ENCODE measurements at regions not wholly inside any gene's neighbourhood (a gene's known extent, or its start where the extent isn't known, plus 50 kb on each side); places are given as distances from the start of the nearest gene placed in this dataset.

- intact Hi-C loops (cut with DNase I; ENCODE audit: low total_unique reads), result no loop called here
- H3K27me3 ChIP-seq, result no peaks in the 10 kb centered on the region
- H3K36me3 ChIP-seq, result no peaks in the 10 kb centered on the region
- DNase-seq, result no peak
- H3K9me3 ChIP-seq, result no peaks in the 10 kb centered on the region
- H3K4me1 ChIP-seq, result no peaks in the 10 kb centered on the region
- no peak overlapping the region for H3K4me3 ChIP-seq
- no peak for TF ChIP-seq CTCF (IDR thresholded peaks at IDR 0.05)
- TF ChIP-seq POLR2A (IDR thresholded peaks at IDR 0.05), result no peak
- H3K27ac ChIP-seq, result no peak overlapping the region
Observed at GRCh38 chr3:95265129-95265528, 1202.3 kb downstream of the NSUN3 start.

- TF ChIP-seq CTCF (IDR thresholded peaks at IDR 0.05) (no peak), POLR2A (IDR thresholded peaks at IDR 0.05) (no peak)
- Histone ChIP-seq H3K27ac (no peak overlapping the region), H3K27me3 (no peaks in the 10 kb centered on the region), H3K4me1 (no peaks in the 10 kb centered on the region), H3K4me3 (no peak overlapping the region), H3K9me3 (no peaks in the 10 kb centered on the region), H3K36me3 (no peaks in the 10 kb centered on the region)
- intact Hi-C loops (cut with DNase I; ENCODE audit: low total_unique reads), result no loop called here
- DNase-seq, result no peak
Observed at GRCh38 chr3:95271395-95271794, 1208.5 kb downstream of the NSUN3 start.

- H3K36me3 ChIP-seq, result no peaks in the 10 kb centered on the region
- intact Hi-C loops (cut with DNase I; ENCODE audit: low total_unique reads), result no loop called here
- TF ChIP-seq POLR2A (IDR thresholded peaks at IDR 0.05) (no peak), CTCF (IDR thresholded peaks at IDR 0.05) (no peak)
Observed at GRCh38 chr3:95272166-95272565, 1209.3 kb downstream of the NSUN3 start.

DNA sequence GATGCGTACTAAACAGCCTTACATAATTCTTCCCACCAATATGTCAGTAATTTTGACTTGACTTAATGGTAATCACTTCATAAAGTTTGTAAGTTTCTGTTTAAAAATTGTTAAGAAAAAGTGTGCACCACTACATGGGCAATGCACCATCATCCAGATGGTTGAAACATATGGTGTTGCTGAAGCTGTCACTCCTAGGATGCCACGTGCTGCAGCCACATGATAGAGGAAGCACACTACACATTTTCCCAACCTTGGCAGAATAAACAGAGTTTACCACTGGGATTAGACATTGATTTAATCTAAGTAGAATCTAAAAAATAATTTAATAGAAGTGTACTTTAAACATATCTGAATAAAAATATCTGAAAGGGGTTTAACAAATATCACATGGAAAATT is 1209.9 kb downstream of the NSUN3 start:
- no peaks in the 10 kb centered on the region for H3K27me3 ChIP-seq
- no peak overlapping the region for H3K27ac ChIP-seq
- no peaks in the 10 kb centered on the region for H3K9me3 ChIP-seq
- no peaks in the 10 kb centered on the region for H3K36me3 ChIP-seq
- TF ChIP-seq POLR2A (IDR thresholded peaks at IDR 0.05), result no peak
- TF ChIP-seq CTCF (IDR thresholded peaks at IDR 0.05), result no peak
- DNase-seq, result no peak
- intact Hi-C loops (cut with DNase I; ENCODE audit: low total_unique reads), result no loop called here
- H3K4me1 ChIP-seq, result no peaks in the 10 kb centered on the region
- H3K4me3 ChIP-seq, result no peak overlapping the region

More at GRCh38 chr3:95272166-95272565, 1209.3 kb downstream of the NSUN3 start:
- Histone ChIP-seq H3K4me1 (no peaks in the 10 kb centered on the region), H3K27ac (no peak overlapping the region), H3K27me3 (no peaks in the 10 kb centered on the region), H3K4me3 (no peak overlapping the region), H3K9me3 (no peaks in the 10 kb centered on the region)
- DNase-seq, result no peak

DNA sequence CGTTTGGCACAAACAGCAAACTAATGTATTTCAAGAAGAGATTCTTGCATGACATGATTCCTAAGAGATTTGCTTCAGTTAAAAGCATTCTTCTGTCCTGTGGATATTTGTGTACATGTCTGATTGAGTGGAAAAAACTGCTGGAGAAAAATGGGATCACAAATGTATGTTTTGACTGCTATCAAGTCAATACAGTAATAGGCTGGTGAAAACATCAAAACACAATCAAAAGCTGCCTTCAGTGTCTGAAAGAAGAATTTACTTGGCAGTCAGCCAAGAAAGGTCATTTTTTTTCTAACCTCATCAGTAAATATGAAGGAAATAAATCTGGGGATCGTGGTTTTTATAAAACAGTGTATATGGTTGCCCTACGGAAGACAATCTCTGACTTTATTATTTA is 1214.8 kb downstream of the NSUN3 start:
- Histone ChIP-seq H3K9me3 (no peaks in the 10 kb centered on the region), H3K4me1 (no peaks in the 10 kb centered on the region), H3K36me3 (no peaks in the 10 kb centered on the region), H3K27me3 (no peaks in the 10 kb centered on the region), H3K4me3 (no peak overlapping the region), H3K27ac (no peak overlapping the region)
- TF ChIP-seq POLR2A (IDR thresholded peaks at IDR 0.05) (no peak), CTCF (IDR thresholded peaks at IDR 0.05) (no peak)
- intact Hi-C loops (cut with DNase I; ENCODE audit: low total_unique reads), result no loop called here
- no peak for DNase-seq
